PC-3 (cell line): ENCODE measurements at regions not wholly inside any gene's neighbourhood (a gene's known extent, or its start where the extent isn't known, plus 50 kb on each side); places are given as distances from the start of the nearest gene placed in this dataset.

Source experiments
- ATAC-seq: fragments of 200-7000 bp; cut with Tn5 transposase; 2 replicates; pipeline ENCODE4 v1.9.1; 2020; ENCODE audit warnings: mild to moderate bottlenecking, moderate library complexity
- BruUV-seq: library from RNA; stranded (reverse); fragments of 400-500 nt; replicated peaks from 2 replicates; lab custom pipeline; 2021; lab: Mats Ljungman, UMichigan
- CTCF ChIA-PET: fragments of 300-600 bp; sonication (Branson Sonifier 250); formaldehyde crosslinking; loops from one replicate; lab custom pipeline; 2022; ENCODE audit warnings: antibody characterized with exemption; lab: Charles Lee
- POLR2A ChIA-PET: fragments of 300-600 bp; sonication (Branson Sonifier 250); formaldehyde crosslinking; loops from one replicate; lab custom pipeline; 2022; ENCODE audit warnings: antibody characterized with exemption; ENCODE audit not compliant: unreplicated experiment; lab: Charles Lee
- DNase-seq: peaks from one replicate; pipeline ENCODE4 v3.0.0-alpha.2; 2015
- H2AFZ ChIP-seq: fragments of 300-600 bp; sonication (generic); 2 replicates; pipeline ENCODE4 v1.6.0; 2016; ENCODE audit warnings: antibody characterized with exemption, low read length
- H3F3A ChIP-seq: fragments of 300-600 bp; sonication (generic); one replicate; pipeline ENCODE4 v1.6.0; 2017; ENCODE audit warnings: antibody characterized with exemption, low read length, control low read depth, mild to moderate bottlenecking; ENCODE audit not compliant: unreplicated experiment
- H3K27ac ChIP-seq: fragments of 300-600 bp; sonication (generic); 2 replicates; pipeline ENCODE4 v1.5.1; 2016; ENCODE audit warnings: mild to moderate bottlenecking, low read length
- H3K27me3 ChIP-seq: fragments of 300-600 bp; sonication (generic); 2 replicates; pipeline ENCODE4 v1.6.1; 2016; ENCODE audit warnings: low read length, mixed read lengths
- H3K36me3 ChIP-seq: fragments of 300-600 bp; sonication (generic); 2 replicates; pipeline ENCODE4 v1.6.1; 2016; ENCODE audit warnings: low read depth, mixed run types, low read length, mixed read lengths
- H3K4me1 ChIP-seq: fragments of 300-600 bp; sonication (generic); 2 replicates; pipeline ENCODE4 v1.5.1; 2016; ENCODE audit warnings: low read length; ENCODE audit not compliant: insufficient read depth
- H3K4me2 ChIP-seq: fragments of 300-600 bp; sonication (generic); 2 replicates; pipeline ENCODE4 v1.6.0; 2016; ENCODE audit warnings: low read length
- H3K4me3 ChIP-seq: fragments of 300-600 bp; sonication (generic); 2 replicates; pipeline ENCODE4 v1.5.1; 2016; ENCODE audit warnings: mild to moderate bottlenecking, low read length, mixed read lengths
- H3K79me2 ChIP-seq: fragments of 300-600 bp; sonication (generic); 2 replicates; pipeline ENCODE4 v1.6.1; 2017; ENCODE audit warnings: low read length, mixed read lengths
- H3K9ac ChIP-seq: fragments of 300-600 bp; sonication (generic); 2 replicates; pipeline ENCODE4 v1.6.0; 2016; ENCODE audit warnings: mild to moderate bottlenecking, low read length
- H3K9me2 ChIP-seq: fragments of 300-600 bp; sonication (generic); replicated peaks from 2 replicates; pipeline ENCODE4 v1.6.1; 2016; ENCODE audit warnings: mixed run types, low read length, mixed read lengths
- H3K9me3 ChIP-seq: fragments of 300-600 bp; sonication (generic); 2 replicates; pipeline ENCODE4 v1.6.1; 2016; ENCODE audit warnings: low read length, mixed read lengths
- H4K20me1 ChIP-seq: fragments of 300-600 bp; sonication (generic); 2 replicates; pipeline ENCODE4 v1.6.1; 2016; ENCODE audit warnings: low read length, mixed read lengths
- CTCF ChIP-seq: fragments of 300-600 bp; sonication (generic); conservative IDR thresholded peaks from 2 replicates; pipeline ENCODE4 v1.5.1; 2017; ENCODE audit warnings: antibody characterized with exemption, low read depth, mild to moderate bottlenecking, low read length
- EZH2 ChIP-seq: fragments of 300-600 bp; sonication (generic); IDR thresholded peaks from one replicate; pipeline ENCODE4 v1.6.1; 2017; ENCODE audit warnings: antibody characterized with exemption, mild to moderate bottlenecking, low read length; ENCODE audit not compliant: unreplicated experiment
- EZH2phosphoT487 ChIP-seq: fragments of 300-600 bp; sonication (generic); IDR thresholded peaks from 2 replicates; pipeline ENCODE4 v1.6.1; 2018; ENCODE audit warnings: mild to moderate bottlenecking, antibody characterized with exemption, low read length, borderline replicate concordance
- intact Hi-C: fragments of 100-400 bp; cut with micrococcal nuclease; formaldehyde crosslinking; loops from 2 replicates; pipeline ENCODE4 v1.9.0; 2023

GRCh38 chr4:176927664-176928063 lies 134.9 kb upstream of the VEGFC start:
- Histone ChIP-seq H4K20me1 (no peaks in the 10 kb centered on the region), H3K79me2 (no peaks in the 10 kb centered on the region), H3K4me2 (no peak overlapping the region), H3K27me3 (no peaks in the 10 kb centered on the region), H3K9me3 (no peaks in the 10 kb centered on the region), H2AFZ (no peak overlapping the region), H3K36me3 (no peaks in the 10 kb centered on the region), H3K4me3 (no peak overlapping the region), H3K9ac (no peak overlapping the region), H3K27ac (peak overlapping the region; percentile 4), H3F3A (no peaks in the 10 kb centered on the region), H3K4me1 (peaks cover 18% of the 10 kb centered on the region; the same call in 1 of the 2 replicates), H3K9me2 (no peaks in the 10 kb centered on the region)
- TF ChIP-seq CTCF, result no peak
- no peak for TF ChIP-seq EZH2phosphoT487
- TF ChIP-seq EZH2, result no peak
- ATAC-seq, result peak; percentile 59
- ChIA-PET CTCF (interaction anchor here (0.7 kb wide), 1 partner anchor 295 kb away, joined by 4 read pairs; no protein-coding TSS in a partner anchor), POLR2A (no interaction called here)
- intact Hi-C loops, result loop anchor here (5.0 kb wide), 2 partner anchors 45 to 75 kb away; no protein-coding TSS in a partner anchor
- peak; percentile 70 for DNase-seq
- BruUV-seq, result no TSS peak

GRCh38 chr4:176939445-176939844 lies 146.7 kb upstream of the VEGFC start:
- H3K9ac ChIP-seq, result no peak overlapping the region
- 0 out of 2 replicates have a peak overlapping the region, but pooled peaks have one; percentile 7 for H3K4me2 ChIP-seq
- no peaks in the 10 kb centered on the region for H3F3A ChIP-seq
- H3K4me1 ChIP-seq, result no peaks in the 10 kb centered on the region
- no peak overlapping the region for H3K4me3 ChIP-seq
- H3K9me3 ChIP-seq, result no peaks in the 10 kb centered on the region
- CTCF ChIA-PET, result no interaction called here
- ATAC-seq (peak; percentile 24; the same call in 1 of the 2 replicates), DNase-seq (peak; percentile 19)
- no TSS peak for BruUV-seq
- POLR2A ChIA-PET, result no interaction called here
- no peaks in the 10 kb centered on the region for H3K79me2 ChIP-seq
- no peak overlapping the region for H3K27ac ChIP-seq
- intact Hi-C loops, result no loop called here
- H2AFZ ChIP-seq, result no peak overlapping the region
- TF ChIP-seq EZH2phosphoT487, result no peak
- TF ChIP-seq CTCF, result no peak
- TF ChIP-seq EZH2, result no peak
- H3K36me3 ChIP-seq, result no peaks in the 10 kb centered on the region
- no peaks in the 10 kb centered on the region for H4K20me1 ChIP-seq
- no peaks in the 10 kb centered on the region for H3K27me3 ChIP-seq
- H3K9me2 ChIP-seq, result no peaks in the 10 kb centered on the region

GRCh38 chr4:176945334-176945733 lies 152.6 kb upstream of the VEGFC start:
- ChIA-PET CTCF (no interaction called here), POLR2A (no interaction called here)
- H3K4me2 ChIP-seq, result no peak overlapping the region

More at GRCh38 chr4:176945334-176945733, 152.6 kb upstream of the VEGFC start:
- intact Hi-C loops, result no loop called here
- H3K27me3 ChIP-seq, result no peaks in the 10 kb centered on the region
- H3K9ac ChIP-seq, result no peak overlapping the region
- no peaks in the 10 kb centered on the region for H3K79me2 ChIP-seq
- H2AFZ ChIP-seq, result no peak overlapping the region
- no peaks in the 10 kb centered on the region for H3K9me3 ChIP-seq
- ATAC-seq (no peak), DNase-seq (no peak)
- BruUV-seq, result no TSS peak
- H3K4me1 ChIP-seq, result peaks cover 12% of the 10 kb centered on the region
- H3K9me2 ChIP-seq, result no peaks in the 10 kb centered on the region
- H4K20me1 ChIP-seq, result no peaks in the 10 kb centered on the region
- H3K36me3 ChIP-seq, result no peaks in the 10 kb centered on the region
- H3F3A ChIP-seq, result no peaks in the 10 kb centered on the region
- TF ChIP-seq CTCF (no peak), EZH2phosphoT487 (no peak), EZH2 (no peak)
- no peak overlapping the region for H3K4me3 ChIP-seq
- H3K27ac ChIP-seq, result no peak overlapping the region
